ENCODE measurements at regions not wholly inside any gene's neighbourhood (a gene's known extent, or its start where the extent isn't known, plus 50 kb on each side); places are given as distances from the start of the nearest gene placed in this dataset.
"Not testable (repeated sequence)": the region's sequence is repeated elsewhere in the genome, so short reads cannot be mapped to it uniquely, and the experiment has no call there.

GRCh38 chrX:65862638-65863037 lies 177.2 kb downstream of the VSIG4 start:
- Histone ChIP-seq H3K9me2 (replicated peaks; ENCODE audit: control insufficient read depth, low read length) (no peaks in the 10 kb centered on the region), H3K9me3 (ENCODE audit: control insufficient read depth, insufficient read depth, low read length) (no peaks in the 10 kb centered on the region), H3K4me2 (ENCODE audit: low read length) (no peak overlapping the region), H4K20me1 (ENCODE audit: control insufficient read depth, insufficient read depth, low read depth, low read length) (no peaks in the 10 kb centered on the region), H3K27me3 (ENCODE audit: control insufficient read depth, low read length) (no peaks in the 10 kb centered on the region), H3K27ac (ENCODE audit: low read depth, low read length) (no peak overlapping the region), H3K4me1 (ENCODE audit: control insufficient read depth, low read length) (no peaks in the 10 kb centered on the region), H3K4me3 (ENCODE audit: low read length) (no peak overlapping the region), H3F3A (ENCODE audit: control insufficient read depth, insufficient read depth) (no peaks in the 10 kb centered on the region), H3K79me2 (ENCODE audit: control insufficient read depth, low read length) (no peaks in the 10 kb centered on the region), H3K36me3 (ENCODE audit: control insufficient read depth, low read length) (no peaks in the 10 kb centered on the region)
- TF ChIP-seq CTCF (IDR thresholded peaks at IDR 0.05; ENCODE audit: low read depth, low read length, poor library complexity, severe bottlenecking) (no peak), EZH2phosphoT487 (IDR thresholded peaks at IDR 0.05; ENCODE audit: borderline replicate concordance, low read length) (no peak)

GRCh38 chrX:65859299-65859698 lies 180.6 kb downstream of the VSIG4 start:
- Histone ChIP-seq H3K4me3 (ENCODE audit: low read length) (no peak overlapping the region), H3K4me1 (ENCODE audit: control insufficient read depth, low read length) (no peaks in the 10 kb centered on the region), H3K79me2 (ENCODE audit: control insufficient read depth, low read length) (no peaks in the 10 kb centered on the region)

GRCh38 chrX:65854437-65854836 lies 185.4 kb downstream of the VSIG4 start:
- not testable (repeated sequence) for H3K4me1 ChIP-seq (ENCODE audit: control insufficient read depth, low read length); H3K27ac ChIP-seq (ENCODE audit: low read depth, low read length); H3K9me2 ChIP-seq (replicated peaks; ENCODE audit: control insufficient read depth, low read length); H3F3A ChIP-seq (ENCODE audit: control insufficient read depth, insufficient read depth); H3K4me2 ChIP-seq (ENCODE audit: low read length); H3K4me3 ChIP-seq (ENCODE audit: low read length); H3K79me2 ChIP-seq (ENCODE audit: control insufficient read depth, low read length); H4K20me1 ChIP-seq (ENCODE audit: control insufficient read depth, insufficient read depth, low read depth, low read length); H3K9me3 ChIP-seq (ENCODE audit: control insufficient read depth, insufficient read depth, low read length); H3K36me3 ChIP-seq (ENCODE audit: control insufficient read depth, low read length); H3K27me3 ChIP-seq (ENCODE audit: control insufficient read depth, low read length)

More at GRCh38 chrX:65859299-65859698, 180.6 kb downstream of the VSIG4 start:
- no peaks in the 10 kb centered on the region for H3K9me3 ChIP-seq (ENCODE audit: control insufficient read depth, insufficient read depth, low read length)
- no peaks in the 10 kb centered on the region for H3K36me3 ChIP-seq (ENCODE audit: control insufficient read depth, low read length)
- no peaks in the 10 kb centered on the region for H3K27me3 ChIP-seq (ENCODE audit: control insufficient read depth, low read length)
- H4K20me1 ChIP-seq (ENCODE audit: control insufficient read depth, insufficient read depth, low read depth, low read length) = no peaks in the 10 kb centered on the region
- TF ChIP-seq EZH2phosphoT487 (IDR thresholded peaks at IDR 0.05; ENCODE audit: borderline replicate concordance, low read length) = no peak
- no peak for TF ChIP-seq CTCF (IDR thresholded peaks at IDR 0.05; ENCODE audit: low read depth, low read length, poor library complexity, severe bottlenecking)
- no peaks in the 10 kb centered on the region for H3F3A ChIP-seq (ENCODE audit: control insufficient read depth, insufficient read depth)
- no peak overlapping the region for H3K27ac ChIP-seq (ENCODE audit: low read depth, low read length)
- H3K4me2 ChIP-seq (ENCODE audit: low read length) = no peak overlapping the region
- H3K9me2 ChIP-seq (replicated peaks; ENCODE audit: control insufficient read depth, low read length) = no peaks in the 10 kb centered on the region

GRCh38 chrX:65851306-65851705 lies 183.9 kb downstream of the MSN start:
- H3K4me3 ChIP-seq (ENCODE audit: low read length); H3K4me1 ChIP-seq (ENCODE audit: control insufficient read depth, low read length); H3K79me2 ChIP-seq (ENCODE audit: control insufficient read depth, low read length); H3K4me2 ChIP-seq (ENCODE audit: low read length); H3K9me3 ChIP-seq (ENCODE audit: control insufficient read depth, insufficient read depth, low read length); H3K27ac ChIP-seq (ENCODE audit: low read depth, low read length); H3F3A ChIP-seq (ENCODE audit: control insufficient read depth, insufficient read depth); H3K27me3 ChIP-seq (ENCODE audit: control insufficient read depth, low read length); H4K20me1 ChIP-seq (ENCODE audit: control insufficient read depth, insufficient read depth, low read depth, low read length); H3K36me3 ChIP-seq (ENCODE audit: control insufficient read depth, low read length); H3K9me2 ChIP-seq (replicated peaks; ENCODE audit: control insufficient read depth, low read length): not testable (repeated sequence)

GRCh38 chrX:65850821-65851220 lies 183.4 kb downstream of the MSN start:
- H4K20me1 ChIP-seq (ENCODE audit: control insufficient read depth, insufficient read depth, low read depth, low read length); H3K79me2 ChIP-seq (ENCODE audit: control insufficient read depth, low read length); H3K4me2 ChIP-seq (ENCODE audit: low read length); H3K27ac ChIP-seq (ENCODE audit: low read depth, low read length); H3K9me2 ChIP-seq (replicated peaks; ENCODE audit: control insufficient read depth, low read length); H3K9me3 ChIP-seq (ENCODE audit: control insufficient read depth, insufficient read depth, low read length); H3F3A ChIP-seq (ENCODE audit: control insufficient read depth, insufficient read depth); H3K4me3 ChIP-seq (ENCODE audit: low read length); H3K36me3 ChIP-seq (ENCODE audit: control insufficient read depth, low read length); H3K4me1 ChIP-seq (ENCODE audit: control insufficient read depth, low read length); H3K27me3 ChIP-seq (ENCODE audit: control insufficient read depth, low read length): not testable (repeated sequence)
